ENCODE measurements at regions not wholly inside any gene's neighbourhood (a gene's known extent, or its start where the extent isn't known, plus 50 kb on each side); places are given as distances from the start of the nearest gene placed in this dataset.

DNA sequence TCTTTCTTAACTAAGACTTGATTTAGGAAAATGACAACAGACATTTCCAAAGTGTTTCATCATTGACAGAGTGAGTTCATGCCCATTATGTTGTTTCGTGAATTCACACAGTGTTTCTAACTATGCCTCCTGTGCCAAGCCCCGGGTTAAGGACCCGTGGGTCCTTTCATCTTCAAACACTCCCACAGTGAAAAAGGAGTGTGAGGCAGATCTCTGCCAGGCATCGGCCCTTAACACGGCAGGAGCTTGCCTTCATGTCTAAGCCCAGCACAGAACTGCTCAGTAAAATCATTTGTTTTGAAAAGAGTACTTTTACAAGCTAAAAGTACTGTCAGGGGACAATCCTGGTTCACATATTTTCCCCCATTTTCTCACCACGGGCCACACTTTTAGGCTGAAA, 80.0 kb upstream of the FOXB1 start:
- ATAC-seq (no peak), DNase-seq (ENCODE audit: low read depth, low spot score) (no peak)
- Histone ChIP-seq H4K20me1 (ENCODE audit: insufficient read depth) (no peaks in the 10 kb centered on the region), H3K9me3 (ENCODE audit: control insufficient read depth in 1 of 2, insufficient read depth in 1 of 2, low read depth in 1 of 2, low read length in 2 of 2) (no peaks in the 10 kb centered on the region), H3K4me2 (ENCODE audit: low read length) (no peak overlapping the region), H3K4me1 (ENCODE audit: control insufficient read depth in 1 of 2, insufficient read depth in 2 of 2, low read length in 2 of 2) (no peaks in the 10 kb centered on the region), H3K27me3 (ENCODE audit: insufficient read depth, low read length) (peaks cover 72% of the 10 kb centered on the region), H3K36me3 (ENCODE audit: control insufficient read depth in 1 of 2, insufficient read depth in 2 of 2, low read length in 2 of 2) (no peaks in the 10 kb centered on the region), H3K9me2 (ENCODE audit: insufficient read depth) (no peaks in the 10 kb centered on the region), H2AFZ (ENCODE audit: low read depth, low read length, poor library complexity, severe bottlenecking) (no peak overlapping the region), H3K79me2 (ENCODE audit: insufficient read depth, low read length) (no peaks in the 10 kb centered on the region), H3K9ac (ENCODE audit: low read length) (no peak overlapping the region), H3K4me3 (replicated peaks in 1 of 2; ENCODE audit: low read depth in 1 of 2, low read length in 2 of 2) (no peak overlapping the region), H3K27ac (ENCODE audit: low read depth, low read length) (no peak overlapping the region)
- no TSS peak for BruUV-seq (replicated peaks)
- POLR2A ChIA-PET: no interaction called here
- no peak for TF ChIP-seq SP1 (IDR thresholded peaks at IDR 0.05; ENCODE audit: low read depth)
- TF ChIP-seq, protein P1, sequence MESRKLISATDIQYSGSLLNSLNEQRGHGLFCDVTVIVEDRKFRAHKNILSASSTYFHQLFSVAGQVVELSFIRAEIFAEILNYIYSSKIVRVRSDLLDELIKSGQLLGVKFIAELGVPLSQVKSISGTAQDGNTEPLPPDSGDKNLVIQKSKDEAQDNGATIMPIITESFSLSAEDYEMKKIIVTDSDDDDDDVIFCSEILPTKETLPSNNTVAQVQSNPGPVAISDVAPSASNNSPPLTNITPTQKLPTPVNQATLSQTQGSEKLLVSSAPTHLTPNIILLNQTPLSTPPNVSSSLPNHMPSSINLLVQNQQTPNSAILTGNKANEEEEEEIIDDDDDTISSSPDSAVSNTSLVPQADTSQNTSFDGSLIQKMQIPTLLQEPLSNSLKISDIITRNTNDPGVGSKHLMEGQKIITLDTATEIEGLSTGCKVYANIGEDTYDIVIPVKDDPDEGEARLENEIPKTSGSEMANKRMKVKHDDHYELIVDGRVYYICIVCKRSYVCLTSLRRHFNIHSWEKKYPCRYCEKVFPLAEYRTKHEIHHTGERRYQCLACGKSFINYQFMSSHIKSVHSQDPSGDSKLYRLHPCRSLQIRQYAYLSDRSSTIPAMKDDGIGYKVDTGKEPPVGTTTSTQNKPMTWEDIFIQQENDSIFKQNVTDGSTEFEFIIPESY (IDR thresholded peaks at IDR 0.05; ENCODE audit: extremely low read depth, insufficient replicate concordance, low read length): no peak
- TF ChIP-seq, protein P2, sequence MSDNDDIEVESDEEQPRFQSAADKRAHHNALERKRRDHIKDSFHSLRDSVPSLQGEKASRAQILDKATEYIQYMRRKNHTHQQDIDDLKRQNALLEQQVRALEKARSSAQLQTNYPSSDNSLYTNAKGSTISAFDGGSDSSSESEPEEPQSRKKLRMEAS (IDR thresholded peaks at IDR 0.05): no peak
- no peak for TF ChIP-seq CBX3 (IDR thresholded peaks at IDR 0.05; ENCODE audit: low read depth)
- TF ChIP-seq ZFX (IDR thresholded peaks at IDR 0.05): no peak
- no peak for TF ChIP-seq TCF7L2 (IDR thresholded peaks at IDR 0.05; ENCODE audit: borderline replicate concordance, extremely low read depth, insufficient read depth, insufficient read length)
- TF ChIP-seq YY1 (IDR thresholded peaks at IDR 0.05; ENCODE audit: extremely low read depth, insufficient replicate concordance, low read depth, low read length): no peak
- TF ChIP-seq EGR1 (IDR thresholded peaks at IDR 0.05; ENCODE audit: low read depth): no peak
- no peak for TF ChIP-seq ZNF274 (IDR thresholded peaks at IDR 0.05; ENCODE audit: low read depth, low read length)
- TF ChIP-seq JUND (IDR thresholded peaks at IDR 0.05): no peak
- TF ChIP-seq ELF1 (IDR thresholded peaks at IDR 0.05; ENCODE audit: borderline replicate concordance, low read depth): no peak
- TF ChIP-seq, protein P3, sequence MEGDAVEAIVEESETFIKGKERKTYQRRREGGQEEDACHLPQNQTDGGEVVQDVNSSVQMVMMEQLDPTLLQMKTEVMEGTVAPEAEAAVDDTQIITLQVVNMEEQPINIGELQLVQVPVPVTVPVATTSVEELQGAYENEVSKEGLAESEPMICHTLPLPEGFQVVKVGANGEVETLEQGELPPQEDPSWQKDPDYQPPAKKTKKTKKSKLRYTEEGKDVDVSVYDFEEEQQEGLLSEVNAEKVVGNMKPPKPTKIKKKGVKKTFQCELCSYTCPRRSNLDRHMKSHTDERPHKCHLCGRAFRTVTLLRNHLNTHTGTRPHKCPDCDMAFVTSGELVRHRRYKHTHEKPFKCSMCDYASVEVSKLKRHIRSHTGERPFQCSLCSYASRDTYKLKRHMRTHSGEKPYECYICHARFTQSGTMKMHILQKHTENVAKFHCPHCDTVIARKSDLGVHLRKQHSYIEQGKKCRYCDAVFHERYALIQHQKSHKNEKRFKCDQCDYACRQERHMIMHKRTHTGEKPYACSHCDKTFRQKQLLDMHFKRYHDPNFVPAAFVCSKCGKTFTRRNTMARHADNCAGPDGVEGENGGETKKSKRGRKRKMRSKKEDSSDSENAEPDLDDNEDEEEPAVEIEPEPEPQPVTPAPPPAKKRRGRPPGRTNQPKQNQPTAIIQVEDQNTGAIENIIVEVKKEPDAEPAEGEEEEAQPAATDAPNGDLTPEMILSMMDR (IDR thresholded peaks at IDR 0.05 in 2 of 3, conservative IDR thresholded peaks at IDR 0.05 in 1 of 3; ENCODE audit: borderline replicate concordance in 1 of 3, insufficient read depth in 1 of 3, low read depth in 2 of 3, low read length in 2 of 3): no peak
- no peak for TF ChIP-seq SRF (IDR thresholded peaks at IDR 0.05; ENCODE audit: low read depth)
- CTCF ChIA-PET: no interaction called here
- intact Hi-C loops (cut with micrococcal nuclease): no loop called here
- RAD21 ChIA-PET (ENCODE audit: low non-redundant PET in 1 of 2, low total read pairs in 2 of 2, uncharacterized antibody in 2 of 2, unreplicated experiment in 2 of 2): no interaction called here

Measured in HCT116 (cell line).